GM21717 (cell line): ENCODE measurements at regions not wholly inside any gene's neighbourhood (a gene's known extent, or its start where the extent isn't known, plus 50 kb on each side); places are given as distances from the start of the nearest gene placed in this dataset.

Experiments
- ATAC-seq: cut with Tn5 transposase; IDR thresholded peaks from one replicate; pipeline ENCODE4 v1.9.1; 2021; ENCODE audit warnings: mild to moderate bottlenecking, moderate library complexity; ENCODE audit not compliant: unreplicated experiment

- no peak for ATAC-seq
These were observed 873.0 kb upstream of the NR2F2 start for GRCh38 chr15:95457520-95457919.

GRCh38 chr15:95458721-95459120 is 871.8 kb upstream of the NR2F2 start:
- no peak for ATAC-seq

- ATAC-seq = no peak
These were observed 871.2 kb upstream of the NR2F2 start for GRCh38 chr15:95459273-95459672.

GRCh38 chr15:95464509-95464908 is 866.0 kb upstream of the NR2F2 start:
- ATAC-seq = no peak

- ATAC-seq = no peak
These were observed 861.7 kb upstream of the NR2F2 start for GRCh38 chr15:95468820-95469219.

- no peak for ATAC-seq
These were observed 861.0 kb upstream of the NR2F2 start for GRCh38 chr15:95469496-95470000.

- ATAC-seq = no peak
These were observed 860.0 kb upstream of the NR2F2 start for GRCh38 chr15:95470529-95470928.

GRCh38 chr15:95470997-95471689 is 859.4 kb upstream of the NR2F2 start:
- ATAC-seq = no peak

- no peak for ATAC-seq
These were observed 858.8 kb upstream of the NR2F2 start for GRCh38 chr15:95471690-95472086.

GRCh38 chr15:95475067-95475466 is 855.4 kb upstream of the NR2F2 start:
- ATAC-seq = no peak

- no peak for ATAC-seq
These were observed 851.2 kb upstream of the NR2F2 start for GRCh38 chr15:95479308-95479707.

- no peak for ATAC-seq
These were observed 845.1 kb upstream of the NR2F2 start for GRCh38 chr15:95485367-95485766.

- no peak for ATAC-seq
These were observed 844.3 kb upstream of the NR2F2 start for GRCh38 chr15:95486224-95486623.

- no peak for ATAC-seq
These were observed 841.4 kb upstream of the NR2F2 start for GRCh38 chr15:95489103-95489502.

- ATAC-seq = no peak
These were observed 838.0 kb upstream of the NR2F2 start for GRCh38 chr15:95492388-95493070.

GRCh38 chr15:95494971-95495541 is 835.4 kb upstream of the NR2F2 start:
- ATAC-seq = no peak

GRCh38 chr15:95497634-95498033 is 832.9 kb upstream of the NR2F2 start:
- no peak for ATAC-seq

GRCh38 chr15:95498961-95499360 is 831.5 kb upstream of the NR2F2 start:
- no peak for ATAC-seq

- ATAC-seq = no peak
These were observed 831.1 kb upstream of the NR2F2 start for GRCh38 chr15:95499397-95499796.

GRCh38 chr15:95501865-95502264 is 828.6 kb upstream of the NR2F2 start:
- no peak for ATAC-seq

- ATAC-seq = no peak
These were observed 827.4 kb upstream of the NR2F2 start for GRCh38 chr15:95503107-95503506.

GRCh38 chr15:95503640-95504225 is 826.8 kb upstream of the NR2F2 start:
- no peak for ATAC-seq
